NCI-H2081 (cell line): ENCODE measurements at regions not wholly inside any gene's neighbourhood (a gene's known extent, or its start where the extent isn't known, plus 50 kb on each side); places are given as distances from the start of the nearest gene placed in this dataset.

Source experiments
- DNase-seq, 2 experiments: peaks; one replicate each; lab custom pipeline; 2025; lab: John Stamatoyannopoulos, UW

DNA sequence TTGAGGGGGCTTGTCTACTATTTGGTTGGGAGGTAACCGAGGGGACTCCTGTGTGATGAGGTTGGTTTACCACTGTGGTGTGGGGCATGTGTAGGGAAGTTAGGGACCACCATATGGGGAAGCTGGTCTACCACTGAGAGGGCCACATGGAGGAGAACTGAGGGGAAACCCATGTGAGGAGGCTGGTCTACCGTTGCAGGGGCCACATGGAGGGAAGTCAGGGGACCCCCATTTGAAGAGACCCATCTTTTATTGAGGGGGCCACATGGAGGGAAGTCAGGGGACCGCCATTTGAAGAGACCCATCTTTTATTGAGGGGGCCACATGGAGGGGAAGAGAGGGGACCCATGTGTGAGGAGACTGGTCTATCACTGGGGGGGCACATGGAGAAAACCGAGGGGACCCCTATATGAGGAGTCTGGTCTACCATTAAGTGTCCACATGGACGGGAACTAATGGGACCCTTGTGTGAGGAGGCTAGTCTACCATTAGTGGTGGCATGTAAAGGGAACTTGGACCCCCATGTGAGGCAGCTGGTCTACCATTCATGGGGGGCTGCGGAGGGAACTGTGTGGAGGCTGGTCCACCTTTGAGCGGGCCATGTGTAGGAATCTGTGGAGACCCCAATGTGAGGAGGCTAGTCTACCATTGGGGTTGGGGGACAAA is 165.5 kb downstream of the FBLN2 start:
- no peak for DNase-seq

DNA sequence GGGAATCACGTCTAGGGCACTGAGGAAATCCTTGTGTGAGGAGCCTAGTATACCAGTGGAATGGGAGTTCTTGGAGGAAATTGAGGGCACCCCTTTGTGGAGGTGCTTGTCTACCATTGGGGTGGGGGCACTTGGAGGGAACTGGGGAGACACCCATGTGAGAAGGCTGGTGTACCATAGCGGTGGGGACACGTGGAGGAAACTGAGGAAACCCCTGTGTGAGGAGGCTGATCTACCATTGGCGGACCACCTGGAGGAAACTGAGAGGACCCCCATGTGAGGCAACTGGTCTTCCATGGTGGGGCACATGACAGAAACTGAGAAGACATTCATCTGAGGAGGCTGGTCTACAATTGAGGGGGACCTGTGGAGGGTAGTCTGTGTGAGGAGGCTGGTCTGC is 164.5 kb downstream of the FBLN2 start:
- no peak for DNase-seq

DNA sequence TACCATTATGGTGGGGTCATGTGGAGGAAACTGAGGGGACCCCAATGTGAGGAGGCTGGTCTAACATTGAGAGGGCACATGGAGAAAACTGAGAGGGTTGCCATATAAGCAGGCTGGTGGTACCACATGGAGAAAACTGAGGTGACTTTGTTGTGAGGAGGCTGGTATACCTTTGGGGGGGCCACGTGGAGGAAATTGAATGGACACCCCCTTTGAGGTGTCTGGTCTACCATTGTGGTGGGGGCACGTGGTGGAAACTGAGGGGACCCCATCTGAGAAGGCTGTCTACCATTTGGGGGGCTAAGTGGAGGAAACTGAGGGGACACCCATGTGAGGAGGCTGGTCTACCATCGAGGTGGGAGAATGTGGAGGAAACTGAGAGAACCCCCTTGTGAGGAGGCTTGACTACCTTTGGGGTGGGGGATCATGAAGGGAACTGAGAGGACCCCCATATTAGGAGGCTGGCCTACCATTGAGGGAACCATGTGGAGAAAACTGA is 163.8 kb downstream of the FBLN2 start:
- no peak for DNase-seq

DNA sequence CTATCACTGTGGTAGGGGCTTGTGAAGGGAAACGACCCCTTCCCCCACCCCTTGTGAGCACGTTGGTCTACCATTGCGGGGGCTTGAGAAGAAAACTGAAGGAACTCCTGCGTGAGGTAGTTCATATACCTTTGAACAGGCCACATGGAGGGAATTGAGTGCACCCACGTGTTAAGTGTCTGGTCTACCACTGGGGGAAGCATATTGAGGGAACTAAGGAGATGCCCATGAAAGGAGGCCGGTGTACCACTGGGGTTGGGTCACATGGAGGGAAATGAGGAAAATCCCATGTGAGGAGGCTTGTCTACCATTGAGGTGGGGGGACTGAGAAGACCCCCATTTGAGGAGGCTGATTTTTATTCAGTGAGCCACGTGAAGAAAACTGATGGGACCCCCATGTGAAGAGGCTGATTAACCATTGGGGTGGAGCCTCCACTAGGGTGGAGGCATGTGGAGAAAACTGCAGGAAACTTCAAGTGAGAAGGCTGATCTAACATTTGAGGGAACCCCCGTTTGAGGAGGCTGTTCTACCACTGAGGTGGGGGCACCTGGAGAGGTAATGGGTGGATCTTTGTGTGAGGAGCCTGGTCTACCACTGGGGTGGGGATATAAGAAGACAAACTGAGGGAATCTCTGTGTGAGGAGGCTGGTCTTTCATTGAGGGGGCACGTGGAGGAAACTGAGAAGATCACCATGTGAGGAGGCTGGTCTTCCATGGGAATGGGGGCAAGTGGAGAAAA is 163.2 kb downstream of the FBLN2 start:
- DNase-seq = no peak

DNA sequence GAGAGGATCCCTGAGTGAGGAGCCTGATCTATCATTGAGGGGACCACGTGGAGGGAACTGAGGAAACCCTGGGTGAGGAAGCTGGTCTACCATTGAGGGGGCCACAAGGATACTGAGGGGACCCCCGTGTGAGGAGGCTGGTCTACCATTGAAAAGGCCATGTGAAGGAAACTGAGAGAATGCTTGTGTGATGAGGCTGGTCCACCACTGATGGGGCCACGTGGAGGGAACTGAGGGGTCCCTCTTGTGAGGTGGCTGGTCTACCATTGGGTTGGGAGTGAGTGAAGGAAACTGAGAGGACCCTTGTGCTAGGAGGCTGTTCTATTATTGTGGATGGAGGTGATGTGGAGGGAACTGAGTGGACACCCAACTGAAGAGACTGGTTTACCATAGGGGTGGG is 161.3 kb downstream of the FBLN2 start:
- no peak for DNase-seq

DNA sequence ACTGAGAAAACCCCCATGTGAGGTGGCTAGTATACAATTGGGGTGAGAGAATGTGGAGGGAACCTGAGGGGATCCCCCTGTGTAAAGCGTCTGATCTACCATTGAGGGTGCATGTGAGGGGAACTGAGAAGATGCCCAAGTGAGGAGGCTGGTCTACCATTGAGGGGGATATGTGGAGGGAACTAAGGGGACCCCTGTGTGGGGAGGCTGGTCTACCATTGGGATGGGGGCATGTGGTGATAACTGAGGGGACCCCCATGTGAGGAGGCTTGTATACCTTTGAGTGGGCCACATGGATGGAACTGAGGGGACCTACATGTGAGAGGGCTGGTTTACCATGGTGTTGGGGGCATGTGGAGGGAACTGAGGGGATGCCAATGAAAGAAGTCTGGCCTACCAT is 160.8 kb downstream of the FBLN2 start:
- DNase-seq = no peak

DNA sequence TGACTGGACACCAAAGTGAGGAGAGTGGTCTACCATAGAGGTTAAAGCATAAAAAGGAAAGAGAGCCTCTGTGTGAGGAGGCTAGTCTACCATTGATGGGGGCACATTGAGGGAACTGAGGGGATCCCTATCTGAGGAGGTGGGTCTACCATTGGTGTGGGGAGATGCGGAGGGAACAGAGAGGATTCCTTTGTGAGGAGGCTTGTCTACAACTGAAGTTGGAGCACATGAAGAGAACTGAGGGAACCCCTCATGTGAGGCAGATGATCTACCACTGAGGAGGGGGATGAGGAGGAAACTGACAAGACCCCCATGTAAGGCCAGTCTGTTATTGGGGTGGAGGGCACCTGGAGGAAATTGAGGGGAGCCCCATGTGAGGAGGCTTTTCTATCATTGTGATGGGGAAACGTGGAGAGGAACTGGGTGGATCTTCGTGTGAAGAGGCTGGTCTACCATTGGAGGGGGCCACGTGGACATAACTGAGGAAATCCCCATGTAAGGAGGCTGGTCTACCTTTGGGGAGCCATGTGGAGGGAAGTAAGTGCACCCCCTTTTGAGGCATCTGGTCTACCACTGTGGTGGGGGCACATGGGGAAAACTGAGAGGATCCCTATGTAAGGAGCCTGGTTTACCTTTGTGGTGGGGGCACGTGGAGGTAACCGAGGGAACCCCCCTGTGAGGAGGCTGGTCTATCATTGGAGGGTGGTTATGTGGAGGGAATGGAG is 160.1 kb downstream of the FBLN2 start:
- DNase-seq = no peak

DNA sequence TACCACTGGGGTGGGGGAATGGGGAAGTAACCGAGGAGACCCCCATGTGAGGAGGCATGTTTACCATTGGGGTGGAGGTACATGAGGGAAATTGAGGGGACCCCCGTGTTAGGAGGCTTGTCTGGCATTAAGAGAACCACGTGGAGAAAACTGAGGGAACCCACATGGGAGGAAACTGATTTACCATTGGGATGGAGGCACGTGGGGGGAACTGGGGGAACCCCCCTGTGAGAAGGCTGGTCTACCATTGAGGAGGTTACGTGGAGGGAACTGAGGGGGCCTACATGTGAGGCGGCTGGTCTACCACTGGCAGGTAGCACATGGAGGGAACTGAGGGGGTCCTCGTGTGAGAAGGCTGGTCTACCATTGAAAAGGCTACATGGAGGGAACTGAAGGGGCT is 159.4 kb downstream of the FBLN2 start:
- no peak for DNase-seq

DNA sequence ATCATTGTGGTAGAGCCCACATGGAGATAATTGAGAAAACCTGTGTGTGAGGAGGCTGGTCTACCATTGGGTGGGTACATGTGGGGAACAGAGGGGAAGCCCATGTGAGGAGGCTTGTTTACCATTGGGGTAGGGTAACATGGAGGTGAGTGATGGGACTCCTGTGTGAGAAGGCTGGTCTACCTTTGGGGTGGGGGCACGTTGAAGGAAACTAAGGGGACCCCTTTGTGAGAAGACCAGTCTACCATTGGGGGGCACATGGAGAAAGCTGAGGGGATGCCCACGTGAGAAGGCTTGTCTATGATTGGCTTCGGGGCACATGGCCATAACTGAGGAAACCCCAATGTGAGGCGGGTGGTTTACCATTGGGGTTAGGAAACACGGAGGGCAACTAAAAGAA is 158.5 kb downstream of the FBLN2 start:
- no peak for DNase-seq

DNA sequence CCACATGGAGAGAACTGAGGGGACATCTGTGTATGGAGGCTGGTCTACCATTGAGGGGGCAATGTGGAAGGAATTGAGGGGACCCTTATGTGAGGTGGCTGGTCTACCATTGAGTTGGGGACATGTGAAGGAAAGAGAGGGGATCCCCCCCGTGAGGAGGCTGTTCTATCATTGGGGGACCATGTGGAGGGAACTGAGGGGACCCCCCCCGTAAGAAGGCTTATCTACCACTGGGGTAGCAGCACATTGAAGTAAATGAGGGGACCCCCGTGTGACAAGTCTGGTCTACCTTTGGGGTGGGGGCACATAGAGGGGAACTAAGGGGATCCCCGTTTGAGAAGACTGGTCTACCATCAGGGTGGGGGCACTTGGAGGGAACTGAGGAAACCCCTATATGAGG is 158.0 kb downstream of the FBLN2 start:
- DNase-seq = no peak

DNA sequence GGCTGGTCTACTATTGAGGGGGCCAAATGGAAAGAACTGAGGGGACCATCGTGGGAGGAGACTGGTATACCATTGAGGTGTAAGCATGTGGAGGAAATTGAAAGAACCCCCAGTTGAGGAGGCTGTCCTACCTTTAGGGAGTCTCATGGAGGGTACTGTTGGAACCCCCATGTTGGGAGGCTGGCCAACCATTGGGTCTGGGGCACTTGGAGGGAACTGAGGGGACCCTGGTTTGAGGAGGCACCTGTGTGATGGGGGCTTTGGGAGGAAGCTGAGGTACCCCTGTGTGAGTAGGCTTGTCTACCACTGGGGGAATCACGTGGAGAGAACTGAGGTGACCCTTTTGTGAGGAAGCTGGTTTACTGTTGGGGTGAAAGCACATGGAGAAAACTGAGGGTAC is 157.5 kb downstream of the FBLN2 start:
- no peak for DNase-seq

DNA sequence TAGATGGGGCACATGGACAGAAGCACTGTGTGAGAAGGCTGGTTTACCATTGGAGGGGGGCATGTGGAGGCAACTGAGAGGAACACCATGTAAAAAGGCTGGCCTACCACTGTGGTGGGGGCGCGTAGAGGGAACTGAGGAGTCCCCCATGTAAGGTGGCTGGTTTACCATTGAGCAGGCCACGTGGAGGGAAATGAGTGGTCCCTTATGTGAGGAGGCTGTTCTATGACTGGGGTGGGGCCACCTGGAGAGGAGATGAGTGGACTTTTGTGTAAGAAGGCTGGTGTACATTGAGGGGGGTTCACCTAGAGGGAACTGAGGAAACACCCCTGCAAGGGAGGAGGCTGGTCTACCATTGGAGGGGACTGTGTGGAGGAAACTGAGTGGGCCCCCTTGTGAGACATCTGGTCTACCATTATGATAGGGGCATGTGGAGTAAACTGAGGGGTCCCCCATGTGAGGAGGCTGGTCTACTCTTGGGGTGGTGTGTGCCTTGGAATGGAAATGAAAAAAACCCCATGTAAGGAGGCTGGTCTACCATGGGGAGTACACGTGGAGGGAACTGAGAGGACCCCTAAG is 156.9 kb downstream of the FBLN2 start:
- no peak for DNase-seq

DNA sequence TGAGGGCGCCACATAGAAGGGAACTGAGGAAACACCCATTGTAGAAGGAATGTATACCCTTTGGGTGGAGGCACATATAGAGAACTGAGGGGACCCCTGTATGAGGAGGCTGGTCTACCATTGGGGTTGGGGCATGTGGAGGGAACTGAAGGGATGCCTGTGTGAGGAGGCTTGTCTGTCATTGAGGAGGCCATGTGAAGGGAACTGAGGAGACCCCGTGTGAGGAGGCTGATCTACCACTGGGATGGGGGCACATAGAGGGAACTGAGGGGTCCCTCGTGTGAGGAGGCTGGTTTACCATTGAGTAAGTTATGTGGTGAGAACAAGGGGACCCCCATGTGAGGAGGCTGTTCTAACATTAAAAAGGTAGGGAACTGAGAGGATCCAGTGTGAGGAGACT is 156.1 kb downstream of the FBLN2 start:
- DNase-seq = no peak

DNA sequence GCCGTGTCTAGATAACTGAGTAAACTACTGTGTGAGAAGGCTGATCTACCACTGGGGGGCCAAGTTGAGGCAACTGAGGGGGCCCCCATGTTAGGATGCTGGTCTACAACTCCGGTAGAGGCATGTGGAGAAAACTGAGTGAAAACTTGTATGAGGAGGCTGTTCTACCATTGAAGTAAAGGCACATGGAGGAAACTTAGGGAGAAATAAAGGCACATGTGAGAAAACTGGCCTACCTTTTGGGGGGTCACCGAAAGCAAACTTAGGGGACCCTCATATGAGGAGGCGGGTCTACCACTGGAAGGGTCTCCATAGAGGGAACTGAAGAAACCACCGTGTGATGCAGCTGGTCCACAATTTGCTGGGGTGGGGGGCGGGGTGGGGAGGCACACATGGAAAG is 155.2 kb downstream of the FBLN2 start:
- no peak for DNase-seq

DNA sequence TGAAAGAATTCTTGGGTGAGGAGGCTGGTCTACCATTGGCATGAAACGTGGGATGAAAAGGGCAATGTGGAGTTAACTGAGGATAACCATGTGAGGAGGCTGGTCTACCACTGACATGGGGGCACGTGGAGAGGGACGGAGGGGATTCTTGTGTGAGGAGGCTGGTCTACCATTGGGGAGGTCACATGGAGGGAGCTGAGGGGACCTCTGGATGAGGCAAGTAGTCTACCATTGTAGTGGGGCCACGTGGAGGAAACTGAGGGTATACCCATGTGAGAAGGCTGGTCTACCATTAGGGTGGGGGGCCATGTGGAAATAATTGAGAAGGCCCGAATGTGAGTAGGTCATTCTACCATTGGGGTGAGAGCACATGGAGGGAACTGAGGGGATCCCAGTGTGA is 154.1 kb downstream of the FBLN2 start:
- DNase-seq = no peak

DNA sequence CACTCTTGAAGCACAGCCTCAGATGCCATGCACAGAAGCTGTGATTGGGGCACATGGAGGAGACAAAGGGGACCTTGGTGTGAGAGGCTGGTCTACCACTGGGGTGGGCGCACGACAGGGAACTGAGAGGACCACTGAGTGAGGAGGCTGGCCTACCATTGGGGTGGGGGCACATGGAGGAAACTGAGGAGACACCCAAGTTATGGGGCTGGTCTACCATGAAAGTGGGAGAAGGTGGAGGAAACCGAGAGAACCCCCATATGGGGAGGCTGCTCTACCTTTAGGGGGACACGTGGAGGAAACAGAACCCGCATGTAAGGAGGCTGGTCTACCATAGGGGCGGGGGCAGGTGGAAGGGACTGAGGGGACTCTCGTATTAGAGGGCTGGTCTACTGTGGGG is 153.4 kb downstream of the FBLN2 start:
- DNase-seq = no peak

DNA sequence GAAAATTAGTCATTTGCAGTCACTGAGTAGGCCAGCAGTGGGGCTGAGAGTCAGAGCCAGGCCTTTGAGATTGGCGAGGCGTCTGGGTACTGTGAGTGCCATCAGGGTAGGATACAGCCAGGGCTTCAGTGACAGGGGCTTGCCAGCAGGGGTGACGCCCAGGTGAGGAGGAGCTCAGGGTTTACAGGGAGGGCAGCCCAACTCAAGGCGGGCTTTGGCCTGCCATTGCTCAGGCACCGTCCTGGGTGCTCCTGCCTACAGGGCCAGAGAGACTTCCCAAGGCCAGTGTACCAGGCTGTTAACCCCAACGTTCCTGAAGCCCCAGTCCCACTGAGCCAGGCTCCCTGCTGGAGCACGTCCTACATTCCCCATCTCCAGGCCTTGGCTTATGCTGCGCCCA is 152.0 kb downstream of the FBLN2 start:
- no peak for DNase-seq

DNA sequence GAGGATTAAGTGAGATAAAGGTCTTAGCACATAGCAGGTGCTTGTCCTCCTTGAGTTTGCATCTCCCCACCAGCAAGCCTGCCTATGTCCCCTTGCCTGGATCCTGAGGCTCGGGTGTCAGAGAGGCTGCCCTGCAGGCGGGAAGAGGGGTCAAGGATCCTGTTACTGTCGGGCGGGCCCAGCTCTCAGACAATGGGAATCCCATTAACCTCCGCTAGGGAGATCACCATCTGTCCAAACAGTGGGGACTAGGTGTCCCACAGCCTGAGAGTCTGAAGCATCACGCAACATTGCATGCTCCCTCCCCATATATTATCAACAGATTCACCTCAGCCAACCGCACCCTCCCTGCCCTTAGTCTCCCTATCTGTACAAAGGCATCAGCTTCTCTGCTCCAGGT is 151.4 kb downstream of the FBLN2 start:
- no peak for DNase-seq

DNA sequence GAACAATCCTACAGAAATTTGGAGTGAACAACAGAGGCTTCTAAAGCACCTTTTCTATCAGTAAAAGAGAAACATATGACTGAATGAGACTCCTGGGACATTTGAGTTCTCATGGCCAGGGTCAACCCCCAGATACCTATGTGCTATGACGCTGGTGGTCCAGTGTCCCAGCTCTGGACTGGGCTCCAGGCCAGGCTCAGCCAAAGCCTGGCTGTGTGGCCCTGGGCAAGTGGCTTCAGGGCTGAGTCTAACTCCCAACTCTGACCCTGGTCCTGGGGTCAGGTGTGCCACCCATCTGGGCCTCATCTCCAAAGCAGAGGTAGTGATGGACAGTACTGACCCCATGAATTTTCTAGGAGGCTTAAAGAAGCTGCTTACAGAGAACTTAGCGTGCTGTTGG is 147.8 kb downstream of the FBLN2 start:
- DNase-seq = no peak

DNA sequence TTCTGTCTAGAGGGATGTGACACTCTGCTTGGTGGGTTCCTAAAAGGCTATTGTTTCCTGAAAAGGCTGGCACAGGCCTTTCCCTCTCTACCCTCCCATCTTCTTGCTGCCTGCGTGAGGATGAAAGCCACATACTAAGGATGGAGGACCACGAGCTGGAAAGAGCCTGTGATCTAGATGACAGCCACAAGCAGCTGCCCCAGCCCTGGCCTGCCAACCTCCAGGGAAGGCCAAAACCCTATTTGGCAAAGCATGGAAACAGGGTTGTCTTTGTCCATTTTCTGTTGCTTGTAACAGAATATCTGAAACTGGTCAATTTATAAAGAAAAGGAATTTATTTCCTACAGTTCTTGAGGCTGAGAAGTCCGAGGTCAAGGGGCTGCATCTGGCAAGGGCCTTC is 144.5 kb downstream of the FBLN2 start:
- no peak for DNase-seq

DNA sequence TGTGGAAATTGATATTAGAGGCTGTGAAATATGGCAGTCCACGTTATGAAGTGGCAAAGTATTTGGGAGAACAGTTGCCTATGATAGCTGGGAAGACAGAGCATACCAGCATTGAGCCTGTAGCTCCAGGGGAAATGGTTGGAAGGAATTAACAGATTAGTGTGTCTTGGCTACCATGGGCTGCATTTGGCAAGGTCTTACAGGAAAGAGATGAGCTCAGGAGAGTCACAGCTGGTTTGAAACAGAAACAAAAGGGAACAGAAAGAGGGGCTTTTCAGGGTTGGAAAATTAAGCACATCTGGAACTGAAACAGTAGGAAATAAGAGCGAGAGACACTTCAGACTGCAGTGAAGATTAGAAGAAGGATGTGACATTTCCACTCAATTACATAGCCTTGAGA is 141.7 kb downstream of the FBLN2 start:
- no peak for DNase-seq

DNA sequence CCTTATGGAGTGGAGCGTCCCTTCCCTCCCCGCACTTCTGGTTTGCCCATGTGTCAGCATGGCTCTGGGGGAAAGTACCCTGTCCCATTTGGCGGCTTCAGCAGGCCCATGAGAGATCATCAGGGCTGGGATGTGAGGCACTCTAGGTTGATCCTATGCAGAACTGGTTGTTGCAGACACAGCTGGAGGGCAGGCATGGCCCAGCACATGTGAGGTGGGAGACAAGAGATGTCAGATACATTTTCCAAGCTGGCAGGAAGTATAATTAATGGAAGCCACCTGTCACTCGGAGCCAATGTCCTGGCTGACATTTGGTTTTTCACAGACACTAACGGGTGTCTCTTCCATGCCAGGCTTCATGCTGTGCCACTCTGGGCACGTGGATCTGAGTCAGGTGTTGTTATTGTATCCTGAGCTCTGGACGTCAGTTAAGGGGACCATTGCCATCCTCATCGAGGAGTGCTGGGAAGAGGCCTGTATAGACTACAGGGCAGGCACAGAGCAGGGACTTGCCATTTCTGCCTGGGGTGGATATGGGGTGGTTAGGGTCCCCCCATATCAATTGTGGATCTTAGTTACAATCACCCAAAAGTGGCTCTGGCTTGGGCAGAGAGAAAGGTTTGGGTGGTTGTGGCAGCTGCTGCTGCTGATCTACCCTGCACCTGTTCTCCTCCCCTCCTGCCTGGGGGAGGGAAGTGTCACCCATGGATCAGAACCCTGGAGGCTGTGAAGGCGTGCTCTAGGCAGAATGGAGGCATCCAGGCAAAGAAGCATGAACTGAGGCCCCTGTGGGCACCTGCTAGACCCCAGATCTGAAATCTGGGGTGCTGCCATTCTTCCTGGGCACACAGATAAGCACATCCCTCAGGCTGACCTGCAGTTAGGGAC is 140.7 kb downstream of the FBLN2 start:
- no peak for DNase-seq
